Embryonic facial prominence (tissue), 1 donor: ENCODE measurements at regions not wholly inside any gene's neighbourhood (a gene's known extent, or its start where the extent isn't known, plus 50 kb on each side); places are given as distances from the start of the nearest gene placed in this dataset.

Source experiments
- DNase-seq: peaks from one replicate; pipeline ENCODE4 v3.0.0-alpha.2; 2016; ENCODE audit errors: extremely low spot score

DNA sequence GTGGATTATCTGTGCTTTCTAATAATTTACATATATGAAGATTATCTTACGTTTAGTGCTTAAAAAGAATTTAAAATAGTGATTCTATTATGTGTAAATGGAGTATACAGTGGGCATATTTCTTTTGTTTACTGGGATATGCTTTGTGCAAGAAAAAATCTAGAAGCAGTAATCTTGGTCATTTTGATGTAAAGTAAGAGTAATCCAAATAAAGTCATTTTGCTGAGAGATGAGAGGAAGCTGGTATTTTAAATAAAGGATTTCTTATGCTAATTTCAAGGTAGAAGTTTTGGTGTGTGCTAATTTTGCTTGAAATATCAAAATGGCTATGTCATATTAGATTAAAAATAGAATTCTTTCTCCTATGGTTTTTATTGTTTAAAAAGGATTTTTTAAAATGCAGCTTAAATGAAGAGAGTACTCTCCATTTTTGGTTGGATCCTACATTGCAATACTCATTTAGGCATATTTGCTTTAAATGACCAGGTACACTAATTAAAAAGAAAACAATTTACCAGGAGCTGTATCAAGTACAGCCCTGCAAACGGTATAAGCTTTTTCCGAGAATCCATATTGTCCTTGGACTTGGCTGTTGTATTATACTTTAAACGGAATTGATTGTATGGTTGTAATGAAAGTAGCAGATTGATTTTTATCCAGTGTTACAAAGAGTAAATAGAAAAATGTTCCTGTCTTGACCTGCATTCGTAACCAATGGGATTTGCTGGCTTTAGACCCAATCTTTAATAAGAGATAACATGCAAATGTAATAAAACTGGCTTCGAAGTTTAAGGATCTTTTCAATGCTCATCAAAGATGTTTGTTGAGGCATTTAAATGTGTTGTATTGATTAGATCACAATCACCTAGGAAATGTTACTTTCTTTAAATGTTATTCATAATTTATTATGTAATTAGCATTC, 574.7 kb downstream of the USP25 start:
- DNase-seq = no peak

DNA sequence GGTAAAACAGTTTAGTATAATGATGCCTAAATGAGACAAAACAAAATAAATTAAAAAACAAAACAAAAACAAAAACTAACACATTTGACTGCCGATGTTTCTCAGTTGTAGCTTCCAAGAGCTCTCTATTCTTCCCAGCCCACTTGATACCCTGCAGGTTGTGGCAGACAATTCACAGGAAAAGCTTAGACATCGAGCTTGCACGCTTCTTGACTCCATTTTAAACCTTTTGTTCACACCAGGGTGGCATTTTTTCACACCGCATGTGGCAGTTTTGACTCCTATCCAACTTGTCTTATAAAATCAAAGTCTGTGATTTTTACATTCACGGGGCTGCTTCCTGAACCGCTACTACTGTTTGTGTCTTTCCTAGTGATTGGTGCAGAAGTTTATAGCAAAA, 575.9 kb downstream of the USP25 start:
- DNase-seq = no peak

DNA sequence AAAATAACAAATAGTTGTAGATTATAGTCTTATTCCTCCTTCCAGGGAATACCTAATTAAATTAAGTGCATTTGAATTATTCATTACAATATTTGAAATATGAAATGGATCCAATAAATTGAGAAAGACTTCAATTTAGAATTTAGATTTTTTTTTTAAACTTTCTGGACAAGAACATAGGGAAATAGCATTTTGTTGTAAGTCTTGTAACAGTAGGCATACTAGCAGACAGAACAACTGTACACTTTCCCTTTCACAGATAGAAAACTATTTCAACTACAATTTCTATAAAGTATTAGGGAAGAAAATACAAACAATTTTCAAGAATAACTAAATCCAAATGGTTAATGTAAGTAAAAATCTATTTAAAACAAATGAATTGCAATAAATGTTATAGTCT, 577.5 kb downstream of the USP25 start:
- no peak for DNase-seq

DNA sequence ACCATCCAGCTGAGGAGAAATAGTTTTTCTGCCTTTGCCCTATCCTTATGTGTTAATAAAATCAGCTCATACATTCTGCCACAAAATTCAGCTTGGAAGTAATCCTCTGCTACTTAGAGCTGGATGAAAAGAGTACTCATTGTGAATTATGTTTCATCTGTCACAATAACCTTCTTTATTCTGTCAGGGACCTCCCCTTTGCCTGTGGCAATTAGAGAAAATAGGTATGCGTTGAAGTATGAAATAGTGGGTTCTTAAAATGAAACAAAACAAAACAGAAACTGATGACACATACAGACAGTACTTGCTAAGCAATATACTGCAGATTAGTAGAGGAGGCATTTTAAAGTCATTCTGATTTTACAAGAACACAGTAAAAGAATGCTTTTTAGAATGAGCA, 578.5 kb downstream of the USP25 start:
- no peak for DNase-seq

DNA sequence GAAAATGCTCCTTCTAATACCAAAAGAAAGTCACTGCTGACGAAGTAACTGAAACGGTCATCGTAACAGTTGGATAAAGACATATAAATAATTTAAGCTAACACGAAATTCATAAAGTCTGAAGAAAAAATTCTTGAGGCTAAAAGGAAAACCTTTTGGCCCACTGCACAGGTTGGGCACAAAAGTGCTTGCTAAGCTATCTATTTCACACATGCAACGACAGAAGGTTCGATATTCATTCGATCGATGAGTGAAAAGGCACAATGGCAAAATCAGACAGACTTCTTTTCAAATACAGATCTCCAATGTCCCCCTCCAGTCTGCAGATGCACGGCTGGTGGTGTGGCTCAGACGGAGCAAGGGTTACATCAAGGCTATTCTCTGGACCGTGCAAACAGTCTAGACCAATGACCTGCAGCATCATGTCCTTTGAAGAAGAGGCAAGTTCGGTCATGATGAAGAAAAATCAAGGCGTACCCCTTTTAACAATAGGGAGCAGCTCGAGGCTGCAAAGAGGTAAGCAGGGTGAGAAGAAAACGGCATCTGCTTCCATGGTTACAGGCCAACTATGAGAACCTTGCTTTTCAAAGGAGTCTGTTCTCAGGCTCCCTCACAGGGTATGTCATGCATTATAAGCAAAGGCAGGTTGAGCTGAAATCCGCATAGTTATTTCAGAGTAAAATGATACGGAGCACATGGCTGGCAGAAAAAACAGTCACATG, 579.6 kb downstream of the USP25 start:
- peak; percentile 65 for DNase-seq

DNA sequence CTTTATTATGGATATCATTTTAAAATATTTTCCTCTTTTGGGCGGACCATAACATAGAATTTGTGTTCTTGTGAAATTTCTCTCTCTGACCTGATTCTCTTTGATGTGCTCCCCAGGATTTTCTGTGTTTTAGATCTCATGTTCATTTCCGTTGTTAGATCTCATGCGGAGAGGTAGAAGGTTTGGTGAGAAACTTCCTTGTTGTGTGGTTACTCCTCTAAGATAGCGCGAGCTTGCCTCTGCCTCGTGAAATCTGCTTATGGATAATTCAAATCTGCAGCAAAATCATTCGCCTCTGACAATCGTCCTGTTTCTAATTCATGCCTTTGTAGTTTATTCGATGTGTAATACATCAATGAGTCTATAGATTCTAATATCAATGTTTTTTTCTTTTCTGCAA, 580.4 kb downstream of the USP25 start:
- DNase-seq = no peak

DNA sequence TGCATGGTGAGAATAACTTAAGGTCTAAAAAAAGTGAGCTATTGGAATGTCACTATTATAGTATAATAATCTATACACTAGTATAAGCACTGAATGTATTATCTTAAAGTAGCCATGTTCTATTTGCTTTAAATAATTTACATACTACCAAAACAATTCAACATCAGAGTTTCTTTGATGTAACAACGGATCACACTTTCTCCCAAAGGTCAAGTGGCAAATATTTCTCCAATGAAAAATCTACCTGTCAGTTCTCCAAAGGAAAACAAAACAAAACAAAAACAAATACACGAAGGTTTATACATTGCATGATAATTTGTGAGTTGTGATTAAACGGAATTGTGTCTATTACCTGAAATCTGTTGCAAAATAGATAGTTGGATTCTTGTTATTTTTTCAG, 581.4 kb downstream of the USP25 start:
- DNase-seq = no peak

DNA sequence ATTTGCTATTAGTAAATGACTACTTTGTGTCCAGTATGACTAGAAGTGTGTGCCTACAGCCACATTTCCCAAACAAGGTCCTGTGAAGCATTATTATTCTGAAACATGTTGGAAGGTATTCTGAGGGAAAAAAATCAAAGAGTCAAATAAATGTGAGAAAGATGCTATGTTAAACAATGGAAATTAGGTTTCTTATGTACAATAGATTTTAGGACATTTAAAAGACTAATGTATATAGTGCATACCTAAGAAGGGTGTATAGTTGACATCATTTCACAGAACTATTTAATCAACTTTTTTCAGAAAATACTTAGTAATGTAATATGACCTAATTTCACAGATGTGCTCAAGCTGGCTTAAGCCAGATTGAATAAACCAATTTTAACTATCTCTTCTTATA, 582.5 kb downstream of the USP25 start:
- DNase-seq = no peak

DNA sequence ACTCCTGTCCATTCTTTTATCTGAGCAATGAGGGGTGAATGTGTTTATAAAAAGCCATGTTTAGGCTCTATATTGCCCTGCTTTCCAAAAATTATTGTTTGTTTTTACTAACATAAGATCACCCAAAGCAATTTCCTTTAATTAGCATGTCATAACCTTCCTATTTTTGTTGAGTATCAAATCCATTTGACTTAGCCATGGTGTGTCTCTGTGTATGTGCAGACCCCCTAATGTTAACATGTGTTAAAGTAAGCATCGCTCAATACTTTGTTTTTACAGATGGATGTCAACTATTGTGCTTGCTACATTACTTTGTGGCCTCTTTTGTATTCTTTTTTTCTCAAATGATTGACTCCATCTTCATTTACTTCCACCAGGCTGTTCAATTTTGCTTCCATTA, 585.4 kb downstream of the USP25 start:
- no peak for DNase-seq

DNA sequence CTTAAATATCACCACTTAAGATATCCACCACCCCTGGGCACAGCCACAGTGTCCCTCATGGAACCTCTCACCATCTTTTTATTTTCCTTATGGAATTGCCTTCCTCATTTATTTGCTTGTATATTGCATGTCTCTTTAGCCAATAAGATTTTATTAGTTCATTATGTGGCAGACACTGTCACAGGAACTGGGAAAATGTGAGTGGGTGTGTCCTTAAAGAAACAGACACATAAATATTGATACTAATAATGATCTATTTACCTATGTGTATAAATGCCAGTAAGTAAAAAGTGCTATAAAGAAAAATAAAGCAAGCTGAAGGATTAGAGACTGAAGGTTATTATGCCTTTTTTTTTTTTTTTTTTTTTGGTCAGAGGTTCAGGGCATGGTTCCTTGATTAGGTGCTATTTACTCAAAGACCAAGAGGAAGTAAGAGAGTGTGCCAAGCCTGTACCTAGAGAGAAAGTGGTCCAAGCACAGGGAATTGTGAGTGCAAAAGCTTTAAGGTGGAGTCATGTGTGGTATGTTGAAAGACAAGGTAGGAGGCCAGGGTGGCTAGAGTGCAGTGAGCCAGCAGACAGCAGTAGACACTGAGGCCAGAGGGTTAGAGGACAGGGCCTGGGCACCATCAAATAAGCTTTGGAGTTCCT, 589.0 kb downstream of the USP25 start:
- no peak for DNase-seq

DNA sequence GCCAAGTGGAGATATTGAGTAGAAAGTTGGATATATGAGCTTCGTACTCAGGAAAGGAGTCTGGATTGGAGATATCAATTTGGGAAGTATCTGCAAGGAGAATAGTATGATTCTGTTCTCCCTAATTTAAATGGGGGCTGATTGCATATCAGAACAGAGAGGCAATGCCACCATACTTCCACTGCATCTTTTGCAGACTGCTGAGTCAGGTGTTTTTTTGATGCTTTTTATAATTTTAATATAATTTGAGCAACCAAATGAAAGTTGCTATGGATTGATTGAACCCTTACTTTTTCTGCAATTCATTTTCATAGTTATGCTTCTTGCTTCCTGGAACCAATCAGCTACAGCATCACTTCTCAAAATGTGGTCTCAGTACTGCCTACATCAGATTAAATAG, 590.3 kb downstream of the USP25 start:
- DNase-seq = no peak

DNA sequence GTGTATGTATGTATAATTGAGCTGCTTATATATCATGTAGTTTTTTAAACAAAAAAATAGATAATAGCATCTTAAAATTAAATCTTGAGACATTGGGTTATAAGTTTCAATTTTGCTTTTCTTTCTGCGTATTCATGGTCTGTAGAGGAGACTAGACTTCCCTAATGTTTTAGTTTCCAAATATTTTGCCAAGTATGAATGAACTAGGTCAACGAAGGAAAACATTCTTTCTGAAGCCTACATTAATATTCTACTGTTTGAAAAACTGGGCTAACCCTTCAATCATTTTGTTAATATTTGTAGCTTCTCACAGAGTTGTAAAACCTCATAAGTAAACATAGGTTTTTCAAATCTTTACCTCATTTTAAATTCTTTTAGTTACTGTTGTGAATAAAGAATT, 592.7 kb downstream of the USP25 start:
- DNase-seq = no peak

DNA sequence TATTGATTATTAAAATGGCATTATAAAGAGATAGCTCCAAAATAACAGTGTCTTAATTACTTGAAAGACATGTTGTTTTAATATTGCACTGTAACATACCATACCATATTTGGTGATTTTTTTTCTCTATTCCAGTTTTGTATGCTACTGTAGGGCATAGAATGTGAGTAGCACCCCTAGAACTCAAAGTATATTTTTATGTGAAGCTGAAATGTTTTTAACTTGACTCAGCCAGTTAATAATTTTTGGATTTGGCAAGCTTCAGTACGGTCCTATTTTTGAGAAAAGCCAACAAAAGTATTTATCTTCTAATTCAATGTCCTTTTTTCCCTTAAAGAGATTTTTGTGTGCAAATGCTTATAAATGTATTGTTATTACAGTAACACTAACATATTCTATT, 593.8 kb downstream of the USP25 start:
- no peak for DNase-seq

DNA sequence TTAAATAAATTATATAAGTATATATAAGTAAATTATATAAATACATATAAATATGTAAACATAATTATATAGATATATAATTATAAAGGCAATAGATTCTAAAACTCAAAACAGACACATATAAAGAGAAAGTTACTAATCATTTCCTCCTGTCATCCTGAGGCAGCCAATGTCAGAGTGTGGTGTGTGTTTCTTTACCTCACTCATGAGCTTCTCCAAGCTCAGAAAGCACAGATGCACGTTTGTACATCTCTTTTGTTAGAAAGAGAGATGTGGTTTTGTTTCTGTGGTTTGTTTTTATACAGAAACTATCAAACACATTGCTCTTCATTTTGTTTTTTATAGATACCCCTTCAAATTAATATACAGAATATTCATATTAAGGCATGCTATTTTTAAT, 594.8 kb downstream of the USP25 start:
- DNase-seq = no peak

DNA sequence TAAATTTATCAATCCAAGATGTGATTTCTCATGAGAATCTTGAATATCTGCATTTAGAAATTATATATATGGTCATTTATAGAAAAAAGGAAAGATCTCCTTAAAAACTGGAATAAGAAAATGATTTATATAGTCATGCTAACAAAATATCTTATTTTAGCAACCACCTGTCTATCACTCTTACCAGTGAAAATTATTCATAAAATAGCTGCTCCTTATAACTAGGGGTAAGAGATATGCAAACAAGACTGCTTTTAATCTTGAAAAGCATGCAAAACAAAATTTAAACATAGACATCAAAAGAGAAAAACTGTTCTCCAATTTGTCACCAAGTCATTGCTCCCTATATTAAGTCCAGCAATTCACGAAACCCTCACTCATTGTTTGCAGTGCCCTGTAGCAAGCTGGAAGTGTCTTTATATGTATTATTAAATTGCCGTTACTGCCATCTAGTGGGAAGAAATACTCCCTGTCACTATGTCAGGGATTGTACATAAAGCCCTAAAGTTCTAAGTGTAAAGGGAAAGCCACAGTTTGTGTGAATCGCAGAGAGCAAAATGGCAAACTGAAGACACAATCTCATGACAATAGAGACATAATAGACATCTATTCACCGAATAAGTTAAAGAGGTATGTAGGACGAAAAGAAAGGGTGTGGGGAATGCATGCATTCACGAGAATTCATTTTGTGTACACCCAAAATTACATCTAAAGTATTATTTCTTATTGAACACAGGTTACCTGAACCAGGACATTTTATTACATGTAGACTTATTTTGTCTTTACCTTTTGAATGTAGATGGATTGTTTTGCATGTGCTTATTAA, 600.5 kb downstream of the USP25 start:
- peak; percentile 77 for DNase-seq

DNA sequence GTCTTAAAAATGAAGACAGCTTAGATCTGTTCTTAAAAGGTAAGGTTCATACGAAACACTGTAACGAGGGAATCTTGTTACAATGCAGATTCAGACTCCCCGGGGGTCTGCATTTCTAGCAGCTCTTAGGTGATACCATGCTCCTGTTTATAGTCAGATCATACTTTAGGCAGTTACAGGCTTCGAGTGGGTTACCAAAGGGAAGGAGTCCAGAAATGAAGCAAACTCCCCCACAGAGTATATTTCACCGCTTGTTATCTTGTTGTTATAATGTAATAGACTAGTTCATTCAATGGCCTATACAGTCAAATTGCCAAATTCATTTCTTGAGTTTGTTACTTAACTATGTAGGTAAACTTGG, 601.1 kb downstream of the USP25 start:
- no peak for DNase-seq

DNA sequence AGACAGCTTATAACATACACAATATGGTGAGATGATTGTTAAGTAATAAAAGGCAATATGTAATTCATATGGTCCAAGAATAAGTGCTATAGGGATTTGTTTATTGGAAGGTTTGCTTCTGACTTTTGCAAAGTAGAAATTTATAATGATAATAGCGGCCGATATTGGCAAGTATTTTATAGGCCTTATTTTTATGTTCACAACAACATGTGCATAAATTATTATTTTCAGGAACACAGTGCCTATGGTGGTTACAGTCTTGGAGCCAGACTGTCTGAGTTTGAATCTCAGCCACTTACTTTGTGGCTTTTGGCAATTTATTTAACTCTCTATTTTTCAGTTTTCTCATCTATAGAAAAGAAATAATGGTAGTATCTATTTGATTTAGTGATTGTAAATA, 607.5 kb downstream of the USP25 start:
- DNase-seq = no peak

DNA sequence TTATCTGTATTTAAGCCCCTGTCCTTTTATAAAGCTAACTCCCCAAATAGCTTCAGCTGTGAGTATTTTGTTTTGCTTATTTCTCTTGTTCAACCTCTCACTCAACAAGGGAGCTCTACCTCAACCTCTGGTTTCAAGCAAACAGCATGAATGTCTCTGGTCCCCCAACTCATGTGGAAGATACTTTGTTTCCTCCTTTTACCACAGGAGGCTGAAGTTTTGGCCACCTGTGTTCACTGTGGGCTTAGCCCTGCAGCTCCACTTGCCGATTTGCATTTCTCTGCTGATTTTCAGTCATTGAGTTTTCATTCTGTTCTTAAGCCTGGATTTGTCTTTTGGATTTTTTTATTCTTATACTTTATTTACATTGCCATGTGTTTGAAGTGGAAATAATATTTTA, 613.1 kb downstream of the USP25 start:
- DNase-seq = no peak

DNA sequence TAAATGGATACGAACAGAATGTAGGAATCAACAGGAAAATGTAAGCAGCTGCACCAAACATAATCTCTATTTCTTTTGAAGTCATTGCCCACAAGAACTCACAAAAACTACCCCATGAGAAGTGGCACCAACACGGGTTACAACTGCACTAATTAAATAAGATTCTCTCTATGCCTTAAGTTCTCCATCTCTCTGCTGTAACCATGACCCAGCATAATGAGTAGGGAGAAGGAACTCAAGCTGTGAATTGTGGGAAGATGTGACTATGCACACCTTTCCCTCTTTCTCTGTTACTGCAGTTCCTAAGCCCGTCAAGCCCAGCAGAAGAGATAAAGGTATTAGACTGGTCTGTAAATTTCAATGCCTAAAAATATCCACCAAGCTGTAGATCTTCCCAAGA, 614.0 kb downstream of the USP25 start:
- DNase-seq = no peak

DNA sequence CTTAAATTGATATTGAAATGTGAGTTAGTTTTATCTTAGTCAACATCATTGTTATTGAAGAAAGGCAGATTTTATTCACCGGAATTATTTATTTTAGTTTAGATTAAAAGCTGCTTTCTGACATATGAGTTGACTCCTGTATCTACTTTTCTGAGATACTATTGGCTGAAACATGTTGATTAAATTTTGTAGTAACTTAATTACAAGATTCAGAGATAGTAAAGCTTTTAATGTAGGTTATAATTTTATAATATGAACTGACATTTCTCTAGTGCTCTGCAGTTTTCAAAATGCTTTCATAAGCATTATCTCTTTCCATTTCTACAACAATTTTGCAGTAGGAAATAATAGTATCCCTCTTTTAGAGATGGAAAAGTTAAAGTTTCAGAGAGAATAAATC, 616.0 kb downstream of the USP25 start:
- no peak for DNase-seq

DNA sequence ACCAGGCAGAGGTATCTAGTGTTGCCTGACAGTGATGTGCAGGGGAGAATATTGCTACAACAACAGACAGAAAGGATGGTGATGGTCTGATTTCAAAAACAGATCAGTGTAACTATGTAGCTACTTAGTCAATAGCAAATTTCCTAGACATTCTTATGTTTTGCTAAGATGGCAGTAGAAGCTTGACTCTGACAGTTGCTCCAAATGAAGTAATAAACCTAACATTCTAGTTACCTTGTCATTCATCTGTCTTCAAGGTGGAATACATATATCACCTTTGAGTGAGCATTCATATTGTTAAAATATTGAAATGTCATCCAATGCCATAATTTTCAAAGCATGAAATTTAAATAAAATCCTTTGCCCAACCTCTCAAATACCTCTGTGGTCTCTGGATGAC, 617.4 kb downstream of the USP25 start:
- DNase-seq = no peak

DNA sequence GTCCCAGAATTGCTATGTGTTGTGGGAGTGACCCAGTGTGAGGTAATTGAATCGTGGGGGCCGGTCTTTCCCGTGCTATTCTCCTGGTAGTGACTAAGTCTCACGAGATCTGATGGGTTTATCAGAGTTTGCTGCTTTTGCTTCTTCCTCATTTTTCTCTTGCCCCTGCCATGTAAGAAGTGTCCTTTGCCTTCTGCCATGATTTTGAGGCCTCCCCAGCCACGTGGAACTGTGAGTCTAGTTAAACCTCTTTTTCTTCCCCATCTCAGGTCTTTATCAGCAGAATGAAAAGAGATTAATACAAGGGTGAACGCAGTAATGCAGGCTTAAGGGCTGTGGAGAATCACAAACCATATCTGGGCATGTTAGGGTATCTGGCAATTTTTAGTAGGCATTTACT, 624.0 kb downstream of the USP25 start:
- no peak for DNase-seq
